ENCODE measurements at regions not wholly inside any gene's neighbourhood (a gene's known extent, or its start where the extent isn't known, plus 50 kb on each side); places are given as distances from the start of the nearest gene placed in this dataset.

GRCh38 chr7:126215785-126216184 lies 1037.0 kb downstream of the GRM8 start:
- TF ChIP-seq POLR2A (IDR thresholded peaks at IDR 0.05) (no peak), CTCF (IDR thresholded peaks at IDR 0.05) (no peak)

Data from testis (tissue), 2 donors.